OCI-LY7 (cell line): ENCODE measurements at regions not wholly inside any gene's neighbourhood (a gene's known extent, or its start where the extent isn't known, plus 50 kb on each side); places are given as distances from the start of the nearest gene placed in this dataset.

ENCODE experiments used
- BruUV-seq: library from RNA; stranded (reverse); fragments of 400-500 nt; replicated peaks from 2 replicates; lab custom pipeline; 2021; lab: Mats Ljungman, UMichigan
- CTCF ChIA-PET: fragments of 300-600 bp; sonication (Branson Sonifier 250); formaldehyde crosslinking; loops from one replicate; lab custom pipeline; 2022; ENCODE audit warnings: antibody characterized with exemption; ENCODE audit not compliant: unreplicated experiment; lab: Charles Lee
- POLR2A ChIA-PET: fragments of 300-600 bp; sonication (Branson Sonifier 250); formaldehyde crosslinking; loops from one replicate; lab custom pipeline; 2022; ENCODE audit warnings: antibody characterized with exemption; lab: Charles Lee
- DNase-seq: peaks from one replicate; pipeline ENCODE4 v3.0.0-alpha.2; 2015; ENCODE audit warnings: low spot score
- H2AFZ ChIP-seq: fragments of 200-600 bp; sonication (generic), shearing (Covaris generic); 2 replicates; pipeline ENCODE4 v1.6.1; 2014; ENCODE audit warnings: mild to moderate bottlenecking, antibody characterized with exemption, low read length, moderate library complexity
- H3K27ac ChIP-seq: fragments of 200-600 bp; sonication (generic); 2 replicates; pipeline ENCODE4 v1.5.1; 2014; ENCODE audit warnings: mixed run types, low read depth, mild to moderate bottlenecking, moderate library complexity, low read length, inconsistent platforms; ENCODE audit not compliant: poor library complexity, severe bottlenecking
- H3K36me3 ChIP-seq: fragments of 200-600 bp; sonication (generic); 2 replicates; pipeline ENCODE4 v1.6.1; 2014; ENCODE audit warnings: mild to moderate bottlenecking, antibody characterized with exemption, low read length, moderate library complexity, mixed read lengths; ENCODE audit not compliant: insufficient read depth
- H3K4me1 ChIP-seq: fragments of 200-600 bp; sonication (generic); 2 replicates; pipeline ENCODE4 v1.5.1; 2014; ENCODE audit warnings: mild to moderate bottlenecking, low read length; ENCODE audit not compliant: insufficient read depth, poor library complexity, severe bottlenecking
- H3K4me2 ChIP-seq: fragments of 200-600 bp; sonication (generic); 2 replicates; pipeline ENCODE4 v1.6.1; 2014; ENCODE audit warnings: mild to moderate bottlenecking, low read length
- H3K4me3 ChIP-seq: fragments of 200-600 bp; sonication (generic); 2 replicates; pipeline ENCODE4 v1.5.1; 2014; ENCODE audit warnings: mild to moderate bottlenecking, low read depth, low read length; ENCODE audit not compliant: poor library complexity, severe bottlenecking
- H3K79me2 ChIP-seq: fragments of 200-600 bp; sonication (generic); 2 replicates; pipeline ENCODE4 v1.6.1; 2016; ENCODE audit warnings: low read depth, mild to moderate bottlenecking, low read length, moderate library complexity, mixed read lengths; ENCODE audit not compliant: insufficient read depth
- H3K9me2 ChIP-seq: fragments of 200-600 bp; sonication (generic); 2 replicates; pipeline ENCODE4 v1.6.1; 2016; ENCODE audit warnings: mild to moderate bottlenecking, low read length, mixed read lengths; ENCODE audit not compliant: insufficient read depth
- H3K9me3 ChIP-seq: fragments of 200-600 bp; sonication (generic); 2 replicates; pipeline ENCODE4 v1.6.1; 2014; ENCODE audit warnings: mild to moderate bottlenecking, mixed run types, low read length, mixed read lengths
- H4K20me1 ChIP-seq: fragments of 200-600 bp; sonication (generic); 2 replicates; pipeline ENCODE4 v1.6.1; 2014; ENCODE audit warnings: mild to moderate bottlenecking, antibody characterized with exemption, low read length, moderate library complexity, mixed read lengths; ENCODE audit not compliant: insufficient read depth
- EZH2phosphoT487 ChIP-seq: fragments of 200-600 bp; sonication (generic); IDR thresholded peaks from 2 replicates; pipeline ENCODE4 v1.6.1; 2018; ENCODE audit warnings: low read depth, borderline replicate concordance, mild to moderate bottlenecking, mixed run types, antibody characterized with exemption, low read length, moderate library complexity, mixed read lengths
- intact Hi-C: fragments of 100-400 bp; cut with micrococcal nuclease; formaldehyde crosslinking; loops from one replicate; pipeline ENCODE4 v1.10.0; 2022; ENCODE audit not compliant: unreplicated experiment
- TF ChIP-seq, protein P1 (sequence below): fragments of 200-600 bp; sonication (generic); conservative IDR thresholded peaks from 2 replicates; pipeline ENCODE4 v1.5.1; 2014; ENCODE audit warnings: mild to moderate bottlenecking, antibody characterized with exemption, low read length, moderate library complexity, mixed read lengths

DNA sequence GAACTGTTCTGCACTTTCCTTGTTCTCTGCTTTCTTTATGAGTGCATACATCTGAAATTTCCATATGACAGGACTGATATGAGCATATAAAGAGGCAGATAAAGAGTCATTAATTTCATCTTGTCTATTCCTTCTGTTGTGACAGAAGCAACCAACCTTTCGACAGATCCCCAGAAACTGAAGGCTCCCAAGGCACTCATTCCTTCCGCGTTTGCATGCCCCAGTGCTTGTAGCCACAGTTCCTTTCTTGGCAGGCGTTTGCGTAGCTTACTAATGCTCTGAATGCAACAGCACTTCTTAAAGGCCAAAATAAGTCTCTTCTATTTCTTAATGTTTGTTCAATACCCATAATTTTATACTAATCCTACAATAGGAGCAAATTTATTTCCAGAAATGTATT, 94.0 kb upstream of the TBL1X start:
- ChIA-PET CTCF (no interaction called here), POLR2A (no interaction called here)
- no peak for TF ChIP-seq EZH2phosphoT487
- TF ChIP-seq, protein P1, sequence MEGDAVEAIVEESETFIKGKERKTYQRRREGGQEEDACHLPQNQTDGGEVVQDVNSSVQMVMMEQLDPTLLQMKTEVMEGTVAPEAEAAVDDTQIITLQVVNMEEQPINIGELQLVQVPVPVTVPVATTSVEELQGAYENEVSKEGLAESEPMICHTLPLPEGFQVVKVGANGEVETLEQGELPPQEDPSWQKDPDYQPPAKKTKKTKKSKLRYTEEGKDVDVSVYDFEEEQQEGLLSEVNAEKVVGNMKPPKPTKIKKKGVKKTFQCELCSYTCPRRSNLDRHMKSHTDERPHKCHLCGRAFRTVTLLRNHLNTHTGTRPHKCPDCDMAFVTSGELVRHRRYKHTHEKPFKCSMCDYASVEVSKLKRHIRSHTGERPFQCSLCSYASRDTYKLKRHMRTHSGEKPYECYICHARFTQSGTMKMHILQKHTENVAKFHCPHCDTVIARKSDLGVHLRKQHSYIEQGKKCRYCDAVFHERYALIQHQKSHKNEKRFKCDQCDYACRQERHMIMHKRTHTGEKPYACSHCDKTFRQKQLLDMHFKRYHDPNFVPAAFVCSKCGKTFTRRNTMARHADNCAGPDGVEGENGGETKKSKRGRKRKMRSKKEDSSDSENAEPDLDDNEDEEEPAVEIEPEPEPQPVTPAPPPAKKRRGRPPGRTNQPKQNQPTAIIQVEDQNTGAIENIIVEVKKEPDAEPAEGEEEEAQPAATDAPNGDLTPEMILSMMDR: no peak
- H3K27ac ChIP-seq: no peak overlapping the region
- H3K4me2 ChIP-seq: no peak overlapping the region
- no peaks in the 10 kb centered on the region for H4K20me1 ChIP-seq
- no TSS peak for BruUV-seq
- H3K4me3 ChIP-seq: no peak overlapping the region
- H3K79me2 ChIP-seq: no peaks in the 10 kb centered on the region
- no peaks in the 10 kb centered on the region for H3K36me3 ChIP-seq
- H2AFZ ChIP-seq: no peak overlapping the region
- no peaks in the 10 kb centered on the region for H3K4me1 ChIP-seq
- no peaks in the 10 kb centered on the region for H3K9me3 ChIP-seq
- no peaks in the 10 kb centered on the region for H3K9me2 ChIP-seq
- intact Hi-C loops: no loop called here
- no peak for DNase-seq

DNA sequence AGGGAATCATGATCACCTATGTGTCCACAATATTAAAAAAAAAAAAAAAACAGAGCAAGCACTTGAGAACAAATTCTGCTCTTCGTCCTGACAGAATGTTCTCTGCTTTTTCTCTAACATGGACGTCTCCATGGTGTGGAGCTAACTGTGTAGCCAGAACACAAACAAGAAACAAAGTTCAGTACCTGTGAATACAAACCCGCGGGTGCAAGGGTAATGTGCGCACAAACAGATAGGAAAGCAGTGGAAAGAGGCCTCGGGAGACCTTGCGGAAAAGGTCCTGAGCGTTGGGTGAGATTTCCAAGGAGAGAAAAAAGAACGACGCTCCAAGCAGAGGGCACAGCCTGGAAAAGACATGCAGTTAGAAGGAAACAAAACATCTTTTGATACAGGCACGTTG, 92.0 kb upstream of the TBL1X start:
- Histone ChIP-seq H3K4me1 (no peaks in the 10 kb centered on the region), H3K36me3 (no peaks in the 10 kb centered on the region), H3K9me3 (no peaks in the 10 kb centered on the region), H4K20me1 (no peaks in the 10 kb centered on the region), H3K4me2 (no peak overlapping the region), H2AFZ (no peak overlapping the region), H3K4me3 (no peak overlapping the region), H3K79me2 (no peaks in the 10 kb centered on the region), H3K9me2 (no peaks in the 10 kb centered on the region), H3K27ac (no peak overlapping the region)
- no peak for DNase-seq
- no TSS peak for BruUV-seq
- ChIA-PET CTCF (no interaction called here), POLR2A (interaction anchor here (0.7 kb wide), 1 partner anchor 129 kb away, joined by 3 read pairs; no protein-coding TSS in a partner anchor)
- TF ChIP-seq, protein P1: no peak
- TF ChIP-seq EZH2phosphoT487: no peak
- intact Hi-C loops: no loop called here

DNA sequence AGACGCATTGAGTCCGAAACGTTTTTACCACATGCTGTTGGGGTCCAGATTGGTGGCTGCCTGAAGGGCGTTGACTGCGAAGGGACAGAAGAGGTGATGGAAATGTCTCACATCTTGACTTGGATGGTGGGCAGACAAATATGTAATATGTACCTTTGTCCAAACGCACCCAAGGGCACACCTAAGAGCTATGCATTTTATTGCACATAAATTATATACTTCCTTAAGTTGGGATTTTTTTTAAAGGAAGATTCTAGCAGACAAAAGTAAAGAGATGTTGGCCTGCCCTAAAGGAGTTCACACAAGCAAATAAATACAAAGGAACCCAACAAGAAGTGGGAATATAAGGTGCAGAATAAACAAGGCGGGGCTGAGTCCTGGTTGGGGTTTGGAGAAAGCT, 91.1 kb upstream of the TBL1X start:
- H3K4me2 ChIP-seq: no peak overlapping the region

More for the DNA sequence above, 91.1 kb upstream of the TBL1X start:
- intact Hi-C loops: no loop called here
- no peak for TF ChIP-seq EZH2phosphoT487
- TF ChIP-seq, protein P1: no peak
- BruUV-seq: no TSS peak
- no peaks in the 10 kb centered on the region for H3K36me3 ChIP-seq
- H3K79me2 ChIP-seq: no peaks in the 10 kb centered on the region
- H2AFZ ChIP-seq: no peak overlapping the region
- no peaks in the 10 kb centered on the region for H3K9me2 ChIP-seq
- H3K27ac ChIP-seq: no peak overlapping the region
- no peaks in the 10 kb centered on the region for H3K9me3 ChIP-seq
- no peaks in the 10 kb centered on the region for H4K20me1 ChIP-seq
- H3K4me1 ChIP-seq: no peaks in the 10 kb centered on the region
- CTCF ChIA-PET: no interaction called here
- DNase-seq: no peak
- no peak overlapping the region for H3K4me3 ChIP-seq
- POLR2A ChIA-PET: interaction anchor here (0.7 kb wide), 1 partner anchor 165 kb away, joined by 3 read pairs; no protein-coding TSS in a partner anchor
